ENCODE measurements at regions not wholly inside any gene's neighbourhood (a gene's known extent, or its start where the extent isn't known, plus 50 kb on each side); places are given as distances from the start of the nearest gene placed in this dataset.

GRCh38 chr1:222928212-222928611 lies 113.4 kb downstream of the DISP1 start:
- Histone ChIP-seq H3K4me2 (ENCODE audit: insufficient read depth, low read length) (no peak overlapping the region), H3K79me2 (ENCODE audit: control insufficient read depth, insufficient read depth, low read length) (no peaks in the 10 kb centered on the region), H3K9ac (replicated peaks; ENCODE audit: extremely low read depth, insufficient read depth, low read length) (no peak overlapping the region), H3K4me1 (ENCODE audit: control insufficient read depth, extremely low read depth, insufficient read depth, low read length) (no peaks in the 10 kb centered on the region), H3K36me3 (ENCODE audit: control insufficient read depth in 2 of 2, extremely low read depth in 1 of 2, insufficient read depth in 2 of 2, low read length in 2 of 2) (no peaks in the 10 kb centered on the region), H3K27ac (ENCODE audit: insufficient read depth, low read depth, low read length) (no peak overlapping the region), H3K9me3 (replicated peaks; ENCODE audit: control insufficient read depth, insufficient read depth, low read length) (no peaks in the 10 kb centered on the region), H3K27me3 (ENCODE audit: control insufficient read depth in 2 of 2, insufficient read depth in 2 of 2, low read length in 2 of 2) (no peaks in the 10 kb centered on the region), H4K20me1 (replicated peaks; ENCODE audit: control insufficient read depth, extremely low read depth, insufficient read depth, low read length) (no peaks in the 10 kb centered on the region), H2AFZ (ENCODE audit: low read depth, low read length) (peak overlapping the region; percentile 42), H3K4me3 (replicated peaks in 1 of 3; ENCODE audit: insufficient read depth in 1 of 3, low read depth in 1 of 3, low read length in 3 of 3) (no peak overlapping the region), H3K9me1 (replicated peaks; ENCODE audit: control insufficient read depth, extremely low read depth, insufficient read depth, low read length) (no peaks in the 10 kb centered on the region)
- no TSS peak for BruUV-seq (replicated peaks)
- DNase-seq (ENCODE audit: low read depth, low spot score) (peak; percentile 52), FAIRE-seq (no peak)
- TF ChIP-seq EZH2 (IDR thresholded peaks at IDR 0.05; ENCODE audit: borderline replicate concordance, low read depth, low read length, severe bottlenecking), result no peak
- TF ChIP-seq JUN (IDR thresholded peaks at IDR 0.05; ENCODE audit: borderline replicate concordance, insufficient read depth, insufficient read length, low read depth), result no peak
- TF ChIP-seq MYC (IDR thresholded peaks at IDR 0.05; ENCODE audit: low read depth, low read length), result no peak
- TF ChIP-seq GATA2 (IDR thresholded peaks at IDR 0.05; ENCODE audit: insufficient read depth, insufficient read length, low read depth, low read length), result no peak
- TF ChIP-seq MAX (IDR thresholded peaks at IDR 0.05; ENCODE audit: insufficient read depth, insufficient read length), result no peak
- no peak for TF ChIP-seq POLR2A (IDR thresholded peaks at IDR 0.05; ENCODE audit: low read depth, low read length)
- no peak for TF ChIP-seq POLR2AphosphoS5 (IDR thresholded peaks at IDR 0.05; ENCODE audit: insufficient read depth, low read depth, low read length)
- no peak for TF ChIP-seq CTCF (IDR thresholded peaks at IDR 0.05; ENCODE audit: extremely low read depth in 1 of 2, insufficient read depth in 1 of 2, low read depth in 1 of 2, low read length in 2 of 2)
- TF ChIP-seq FOS (IDR thresholded peaks at IDR 0.05; ENCODE audit: borderline replicate concordance, insufficient read depth, low read length), result no peak
- dilution Hi-C loops (cut with MboI; ENCODE audit: extremely low pct_ligation_motif_present, low sequenced_read_pairs) (no loop called here), intact Hi-C loops (cut with micrococcal nuclease) (no loop called here)
- ChIA-PET CTCF (interaction anchor here (1.0 kb wide), 1 partner anchor 23 kb away, joined by 5 read pairs; no protein-coding TSS in a partner anchor), POLR2A (no interaction called here)
